GM13977 (cell line): ENCODE measurements at regions not wholly inside any gene's neighbourhood (a gene's known extent, or its start where the extent isn't known, plus 50 kb on each side); places are given as distances from the start of the nearest gene placed in this dataset.

Experiments used
- DNase-seq: peaks from one replicate; pipeline ENCODE4 v3.0.0; 2012; ENCODE audit warnings: low spot score
- CTCF ChIP-seq: IDR thresholded peaks from 2 replicates; pipeline ENCODE4 v1.5.1; 2012; ENCODE audit warnings: mild to moderate bottlenecking, control low read depth; ENCODE audit not compliant: insufficient read depth; ENCODE audit errors: extremely low read depth, missing control alignments
- in situ Hi-C: fragments of 300-500 bp; cut with MboI; formaldehyde crosslinking; loops from one replicate; pipeline ENCODE4 v1.12.0; 2022; ENCODE audit warnings: low sequenced_read_pairs, low pct_unique_long_range_greater_than_20kb, mixed read lengths, inconsistent platforms; ENCODE audit not compliant: unreplicated experiment

- DNase-seq: no peak
- in situ Hi-C loops: no loop called here
- no peak for TF ChIP-seq CTCF
Observed at GRCh38 chr6:156087487-156087886, 631.8 kb upstream of the NOX3 start.

GRCh38 chr6:156082012-156082411 is 626.4 kb upstream of the NOX3 start:
- in situ Hi-C loops: no loop called here
- no peak for TF ChIP-seq CTCF
- no peak for DNase-seq

- in situ Hi-C loops: no loop called here
Observed at GRCh38 chr6:156080371-156080770, 624.7 kb upstream of the NOX3 start.

GRCh38 chr6:156068881-156069280 is 613.2 kb upstream of the NOX3 start:
- in situ Hi-C loops: no loop called here
- TF ChIP-seq CTCF: peak; percentile 13

More at GRCh38 chr6:156080371-156080770, 624.7 kb upstream of the NOX3 start:
- no peak for DNase-seq
- TF ChIP-seq CTCF: no peak

GRCh38 chr6:156065849-156066248 is 610.2 kb upstream of the NOX3 start:
- no peak for TF ChIP-seq CTCF
- in situ Hi-C loops: no loop called here
- DNase-seq: no peak

More at GRCh38 chr6:156068881-156069280, 613.2 kb upstream of the NOX3 start:
- DNase-seq: no peak

- no peak for DNase-seq
- TF ChIP-seq CTCF: no peak
- in situ Hi-C loops: no loop called here
Observed at GRCh38 chr6:156062091-156062563, 606.5 kb upstream of the NOX3 start.

GRCh38 chr6:156061465-156061864 is 605.8 kb upstream of the NOX3 start:
- no peak for TF ChIP-seq CTCF
- in situ Hi-C loops: no loop called here
- no peak for DNase-seq
